Hepatocyte (in vitro differentiated cells): ENCODE measurements at regions not wholly inside any gene's neighbourhood (a gene's known extent, or its start where the extent isn't known, plus 50 kb on each side); places are given as distances from the start of the nearest gene placed in this dataset.

Experiments used
- CTCF ChIP-seq: fragments of 200-600 bp; sonication (generic); IDR thresholded peaks from 2 replicates; pipeline ENCODE4 v1.5.1; 2016; ENCODE audit warnings: antibody characterized with exemption, mild to moderate bottlenecking; ENCODE audit not compliant: poor library complexity
- EZH2 ChIP-seq: fragments of 200-600 bp; sonication (generic); IDR thresholded peaks from 2 replicates; pipeline ENCODE4 v1.6.1; 2016; ENCODE audit warnings: antibody characterized with exemption, mild to moderate bottlenecking, borderline replicate concordance

GRCh38 chr5:20692913-20693312 is 704.9 kb upstream of the CDH18 start:
- TF ChIP-seq EZH2 (no peak), CTCF (no peak)
